RWPE1 (cell line): ENCODE measurements at regions not wholly inside any gene's neighbourhood (a gene's known extent, or its start where the extent isn't known, plus 50 kb on each side); places are given as distances from the start of the nearest gene placed in this dataset.

Experiments used
- CTCF ChIA-PET: fragments of 350-600 bp; sonication (Branson Sonifier 250); formaldehyde crosslinking; extraction: SDS; loops from one replicate; lab custom pipeline; 2021; lab: Yijun Ruan, JAX
- POLR2A ChIA-PET: fragments of 400-600 bp; formaldehyde crosslinking; extraction: SDS; loops from one replicate; lab custom pipeline; 2020; ENCODE audit warnings: antibody characterized with exemption; ENCODE audit not compliant: low non-redundant PET; lab: Yijun Ruan, JAX
- DNase-seq: peaks from one replicate; pipeline ENCODE4 v3.0.0; 2012; ENCODE audit warnings: low spot score
- H3K27ac ChIP-seq: fragments of 450-650 bp; 2 replicates; pipeline ENCODE4 v1.5.1; 2017
- CTCF ChIP-seq: fragments of 450-650 bp; conservative IDR thresholded peaks from 2 replicates; pipeline ENCODE4 v1.5.1; 2017; ENCODE audit warnings: low read depth, mild to moderate bottlenecking

GRCh38 chr5:106956886-106957285 is 713.9 kb downstream of the EFNA5 start:
- DNase-seq: no peak
- no peak for TF ChIP-seq CTCF
- H3K27ac ChIP-seq: no peak overlapping the region
- POLR2A ChIA-PET: no interaction called here
- CTCF ChIA-PET: no interaction called here

GRCh38 chr5:106956187-106956586 is 714.5 kb downstream of the EFNA5 start:
- CTCF ChIA-PET: no interaction called here
- POLR2A ChIA-PET: no interaction called here
- DNase-seq: no peak
- H3K27ac ChIP-seq: no peak overlapping the region
- TF ChIP-seq CTCF: no peak

GRCh38 chr5:106940986-106941385 is 729.8 kb downstream of the EFNA5 start:
- no peak for TF ChIP-seq CTCF
- no peak overlapping the region for H3K27ac ChIP-seq
- CTCF ChIA-PET: no interaction called here
- no peak for DNase-seq
- POLR2A ChIA-PET: no interaction called here

- no peak for TF ChIP-seq CTCF
- POLR2A ChIA-PET: no interaction called here
- CTCF ChIA-PET: no interaction called here
- H3K27ac ChIP-seq: no peak overlapping the region
- no peak for DNase-seq
These were observed 730.4 kb downstream of the EFNA5 start for GRCh38 chr5:106940301-106940846.

GRCh38 chr5:106923409-106923808 is 747.3 kb downstream of the EFNA5 start:
- no peak for TF ChIP-seq CTCF
- H3K27ac ChIP-seq: no peak overlapping the region
- DNase-seq: no peak
- CTCF ChIA-PET: no interaction called here
- POLR2A ChIA-PET: no interaction called here

- H3K27ac ChIP-seq: no peak overlapping the region
- ChIA-PET POLR2A (no interaction called here), CTCF (interaction anchor here (0.6 kb wide), 1 partner anchor 972 kb away, joined by 4 read pairs; no protein-coding TSS in a partner anchor)
- DNase-seq: no peak
- TF ChIP-seq CTCF: no peak
These were observed 749.2 kb downstream of the EFNA5 start for GRCh38 chr5:106921567-106921966.

- ChIA-PET POLR2A (no interaction called here), CTCF (no interaction called here)
- no peak for TF ChIP-seq CTCF
- no peak overlapping the region for H3K27ac ChIP-seq
- DNase-seq: no peak
These were observed 760.3 kb downstream of the EFNA5 start for GRCh38 chr5:106910486-106910885.
